ENCODE measurements at regions not wholly inside any gene's neighbourhood (a gene's known extent, or its start where the extent isn't known, plus 50 kb on each side); places are given as distances from the start of the nearest gene placed in this dataset.
"Not testable (repeated sequence)": the region's sequence is repeated elsewhere in the genome, so short reads cannot be mapped to it uniquely, and the experiment has no call there.

- Mint-ChIP-seq H3K9me3 (no peaks in the 10 kb centered on the region), H3K4me1 (no peaks in the 10 kb centered on the region), H3K4me3 (no peak overlapping the region), H3K27ac (no peak overlapping the region), H3K36me3 (ENCODE audit: low read depth) (no peaks in the 10 kb centered on the region), H3K27me3 (peaks cover 12% of the 10 kb centered on the region)
- no peak for ATAC-seq
- DNase-seq, result no peak
These were observed 137.7 kb upstream of the NECTIN3 start for GRCh38 chr3:110933821-110934426.

- Mint-ChIP-seq H3K4me3 (no peak overlapping the region), H3K9me3 (no peaks in the 10 kb centered on the region), H3K4me1 (no peaks in the 10 kb centered on the region), H3K27me3 (peaks cover 9% of the 10 kb centered on the region), H3K27ac (no peak overlapping the region), H3K36me3 (ENCODE audit: low read depth) (no peaks in the 10 kb centered on the region)
- DNase-seq (no peak), ATAC-seq (no peak)
These were observed 133.0 kb upstream of the NECTIN3 start for GRCh38 chr3:110938629-110939028.

- Mint-ChIP-seq H3K4me3 (no peak overlapping the region), H3K36me3 (ENCODE audit: low read depth) (no peaks in the 10 kb centered on the region), H3K4me1 (no peaks in the 10 kb centered on the region), H3K9me3 (peaks cover 5% of the 10 kb centered on the region), H3K27me3 (peaks cover 7% of the 10 kb centered on the region), H3K27ac (no peak overlapping the region)
- DNase-seq (no peak), ATAC-seq (no peak)
These were observed 131.6 kb upstream of the NECTIN3 start for GRCh38 chr3:110940055-110940454.

- ATAC-seq (no peak), DNase-seq (no peak)
- H3K27me3 Mint-ChIP-seq, result peaks cover 2% of the 10 kb centered on the region
- H3K4me1 Mint-ChIP-seq, result no peaks in the 10 kb centered on the region
- H3K27ac Mint-ChIP-seq, result no peak overlapping the region
- H3K9me3 Mint-ChIP-seq, result peaks cover 33% of the 10 kb centered on the region
- H3K36me3 Mint-ChIP-seq (ENCODE audit: low read depth), result peaks cover 4% of the 10 kb centered on the region
- H3K4me3 Mint-ChIP-seq, result no peak overlapping the region
These were observed 126.8 kb upstream of the NECTIN3 start for GRCh38 chr3:110944782-110945181.

GRCh38 chr3:110946810-110947209 lies 124.8 kb upstream of the NECTIN3 start:
- Mint-ChIP-seq H3K27ac (no peak overlapping the region), H3K9me3 (peaks cover 41% of the 10 kb centered on the region), H3K36me3 (ENCODE audit: low read depth) (peaks cover 4% of the 10 kb centered on the region), H3K4me1 (no peaks in the 10 kb centered on the region), H3K27me3 (no peaks in the 10 kb centered on the region), H3K4me3 (no peak overlapping the region)
- DNase-seq, result no peak
- ATAC-seq, result no peak

GRCh38 chr3:110949194-110949593 lies 122.4 kb upstream of the NECTIN3 start:
- not testable (repeated sequence) for H3K4me3 Mint-ChIP-seq; H3K36me3 Mint-ChIP-seq (ENCODE audit: low read depth)

GRCh38 chr3:110955301-110955880 lies 116.2 kb upstream of the NECTIN3 start:
- H3K27ac Mint-ChIP-seq, result no peak overlapping the region
- ATAC-seq, result no peak
- H3K36me3 Mint-ChIP-seq (ENCODE audit: low read depth), result no peaks in the 10 kb centered on the region
- DNase-seq, result no peak
- H3K4me3 Mint-ChIP-seq, result no peak overlapping the region
- no peaks in the 10 kb centered on the region for H3K4me1 Mint-ChIP-seq
- H3K27me3 Mint-ChIP-seq, result no peaks in the 10 kb centered on the region
- peaks cover 13% of the 10 kb centered on the region for H3K9me3 Mint-ChIP-seq

More at GRCh38 chr3:110949194-110949593, 122.4 kb upstream of the NECTIN3 start:
- not testable (repeated sequence) for ATAC-seq, DNase-seq, H3K27ac Mint-ChIP-seq, H3K4me1 Mint-ChIP-seq, H3K27me3 Mint-ChIP-seq
- H3K9me3 Mint-ChIP-seq, result peaks cover 51% of the 10 kb centered on the region

- H3K9me3 Mint-ChIP-seq, result peaks cover 14% of the 10 kb centered on the region
- no peak for DNase-seq
- H3K4me1 Mint-ChIP-seq, result no peaks in the 10 kb centered on the region
- peaks cover 2% of the 10 kb centered on the region for H3K27me3 Mint-ChIP-seq
- no peak overlapping the region for H3K27ac Mint-ChIP-seq
- no peak for ATAC-seq
- H3K36me3 Mint-ChIP-seq (ENCODE audit: low read depth), result no peaks in the 10 kb centered on the region
- H3K4me3 Mint-ChIP-seq, result no peak overlapping the region
These were observed 115.5 kb upstream of the NECTIN3 start for GRCh38 chr3:110956081-110956480.

- peaks cover 17% of the 10 kb centered on the region for H3K9me3 Mint-ChIP-seq
- H3K27me3 Mint-ChIP-seq, result peaks cover 2% of the 10 kb centered on the region
- H3K4me1 Mint-ChIP-seq, result no peaks in the 10 kb centered on the region
- no peak overlapping the region for H3K27ac Mint-ChIP-seq
- no peaks in the 10 kb centered on the region for H3K36me3 Mint-ChIP-seq (ENCODE audit: low read depth)
- DNase-seq, result no peak
- H3K4me3 Mint-ChIP-seq, result no peak overlapping the region
- ATAC-seq, result no peak
These were observed 114.2 kb upstream of the NECTIN3 start for GRCh38 chr3:110957247-110958025.

GRCh38 chr3:110958313-110959147 lies 113.1 kb upstream of the NECTIN3 start:
- no peak overlapping the region for H3K4me3 Mint-ChIP-seq
- peaks cover 2% of the 10 kb centered on the region for H3K27me3 Mint-ChIP-seq
- no peak for ATAC-seq
- no peak for DNase-seq
- H3K4me1 Mint-ChIP-seq, result no peaks in the 10 kb centered on the region
- no peak overlapping the region for H3K27ac Mint-ChIP-seq
- no peaks in the 10 kb centered on the region for H3K36me3 Mint-ChIP-seq (ENCODE audit: low read depth)
- H3K9me3 Mint-ChIP-seq, result peaks cover 12% of the 10 kb centered on the region

GRCh38 chr3:110965976-110966375 lies 105.6 kb upstream of the NECTIN3 start:
- H3K36me3 Mint-ChIP-seq (ENCODE audit: low read depth), result no peaks in the 10 kb centered on the region
- H3K9me3 Mint-ChIP-seq, result peaks cover 26% of the 10 kb centered on the region
- ATAC-seq, result no peak

GRCh38 chr3:110966966-110967663 lies 104.5 kb upstream of the NECTIN3 start:
- H3K4me1 Mint-ChIP-seq, result no peaks in the 10 kb centered on the region
- no peak overlapping the region for H3K4me3 Mint-ChIP-seq
- DNase-seq, result no peak
- no peak overlapping the region for H3K27ac Mint-ChIP-seq
- H3K36me3 Mint-ChIP-seq (ENCODE audit: low read depth), result no peaks in the 10 kb centered on the region
- no peak for ATAC-seq
- H3K27me3 Mint-ChIP-seq, result no peaks in the 10 kb centered on the region
- H3K9me3 Mint-ChIP-seq, result peaks cover 21% of the 10 kb centered on the region

More at GRCh38 chr3:110965976-110966375, 105.6 kb upstream of the NECTIN3 start:
- Mint-ChIP-seq H3K27ac (no peak overlapping the region), H3K27me3 (peaks cover under 1% of the 10 kb centered on the region), H3K4me3 (no peak overlapping the region), H3K4me1 (no peaks in the 10 kb centered on the region)
- no peak for DNase-seq

GRCh38 chr3:110968076-110968475 lies 103.5 kb upstream of the NECTIN3 start:
- H3K4me3 Mint-ChIP-seq, result no peak overlapping the region
- no peaks in the 10 kb centered on the region for H3K36me3 Mint-ChIP-seq (ENCODE audit: low read depth)
- DNase-seq, result no peak
- no peaks in the 10 kb centered on the region for H3K4me1 Mint-ChIP-seq
- no peak for ATAC-seq
- H3K27me3 Mint-ChIP-seq, result peaks cover under 1% of the 10 kb centered on the region
- peaks cover 16% of the 10 kb centered on the region for H3K9me3 Mint-ChIP-seq
- H3K27ac Mint-ChIP-seq, result no peak overlapping the region

Data from activated naive CD8-positive, alpha-beta T cell treated with anti-CD3 and anti-CD28 coated beads, Interleukin-2, amount 50 U/mL, for 24 hours (primary cell).